Osteocyte (in vitro differentiated cells): ENCODE measurements at regions not wholly inside any gene's neighbourhood (a gene's known extent, or its start where the extent isn't known, plus 50 kb on each side); places are given as distances from the start of the nearest gene placed in this dataset.

Experiments used
- DNase-seq: peaks from one replicate; pipeline ENCODE4 v3.0.0; 2021; ENCODE audit warnings: mixed read lengths; ENCODE audit not compliant: unreplicated experiment; ENCODE audit errors: extremely low spot score
- H3K27ac Mint-ChIP-seq: one replicate; pipeline ENCODE4 v1.8.0; 2021; ENCODE audit warnings: mild to moderate bottlenecking, mixed read lengths; ENCODE audit not compliant: unreplicated experiment
- H3K27me3 Mint-ChIP-seq: one replicate; pipeline ENCODE4 v1.8.0; 2021; ENCODE audit warnings: mixed read lengths; ENCODE audit not compliant: unreplicated experiment
- H3K36me3 Mint-ChIP-seq: one replicate; pipeline ENCODE4 v1.8.0; 2021; ENCODE audit warnings: mixed read lengths; ENCODE audit not compliant: unreplicated experiment
- H3K4me1 Mint-ChIP-seq: one replicate; pipeline ENCODE4 v1.8.0; 2021; ENCODE audit warnings: mixed read lengths; ENCODE audit not compliant: unreplicated experiment
- H3K4me3 Mint-ChIP-seq: one replicate; pipeline ENCODE4 v1.8.0; 2021; ENCODE audit warnings: mild to moderate bottlenecking, moderate library complexity, mixed read lengths; ENCODE audit not compliant: unreplicated experiment
- H3K9me3 Mint-ChIP-seq: one replicate; pipeline ENCODE4 v1.8.0; 2021; ENCODE audit warnings: mixed read lengths; ENCODE audit not compliant: unreplicated experiment
- CTCF ChIP-seq: fragments of 200-600 bp; sonication (generic); IDR thresholded peaks from 2 replicates; pipeline ENCODE4 v1.5.0; 2021; ENCODE audit warnings: antibody characterized with exemption, mild to moderate bottlenecking, moderate library complexity

GRCh38 chr16:54554581-54554980, 268.0 kb upstream of the IRX3 start:
- no peak for DNase-seq
- H3K4me3 Mint-ChIP-seq = no peak overlapping the region
- H3K4me1 Mint-ChIP-seq = no peaks in the 10 kb centered on the region
- no peak for TF ChIP-seq CTCF
- H3K27ac Mint-ChIP-seq = no peak overlapping the region
- H3K36me3 Mint-ChIP-seq = no peaks in the 10 kb centered on the region
- peaks cover 5% of the 10 kb centered on the region for H3K27me3 Mint-ChIP-seq
- H3K9me3 Mint-ChIP-seq = peaks cover 8% of the 10 kb centered on the region

- Mint-ChIP-seq H3K27me3 (peaks cover 30% of the 10 kb centered on the region), H3K36me3 (no peaks in the 10 kb centered on the region), H3K4me1 (no peaks in the 10 kb centered on the region), H3K9me3 (no peaks in the 10 kb centered on the region), H3K4me3 (no peak overlapping the region), H3K27ac (no peak overlapping the region)
- no peak for DNase-seq
- TF ChIP-seq CTCF = no peak
Measured at GRCh38 chr16:54548281-54548680, 261.7 kb upstream of the IRX3 start.

GRCh38 chr16:54547052-54547451, 260.5 kb upstream of the IRX3 start:
- Mint-ChIP-seq H3K4me1 (no peaks in the 10 kb centered on the region), H3K9me3 (no peaks in the 10 kb centered on the region), H3K4me3 (no peak overlapping the region), H3K27ac (no peak overlapping the region), H3K27me3 (peaks cover 33% of the 10 kb centered on the region), H3K36me3 (no peaks in the 10 kb centered on the region)
- TF ChIP-seq CTCF = no peak
- DNase-seq = no peak

- no peak overlapping the region for H3K4me3 Mint-ChIP-seq
- no peaks in the 10 kb centered on the region for H3K9me3 Mint-ChIP-seq
- H3K27me3 Mint-ChIP-seq = peaks cover 33% of the 10 kb centered on the region
- DNase-seq = no peak
- no peaks in the 10 kb centered on the region for H3K4me1 Mint-ChIP-seq
- H3K36me3 Mint-ChIP-seq = no peaks in the 10 kb centered on the region
- no peak for TF ChIP-seq CTCF
- no peak overlapping the region for H3K27ac Mint-ChIP-seq
Measured at GRCh38 chr16:54546521-54546920, 259.9 kb upstream of the IRX3 start.

- DNase-seq = no peak
- no peaks in the 10 kb centered on the region for H3K36me3 Mint-ChIP-seq
- H3K9me3 Mint-ChIP-seq = no peaks in the 10 kb centered on the region
- peaks cover 33% of the 10 kb centered on the region for H3K27me3 Mint-ChIP-seq
- no peak for TF ChIP-seq CTCF
- no peak overlapping the region for H3K27ac Mint-ChIP-seq
- no peaks in the 10 kb centered on the region for H3K4me1 Mint-ChIP-seq
- no peak overlapping the region for H3K4me3 Mint-ChIP-seq
Measured at GRCh38 chr16:54545854-54546511, 259.4 kb upstream of the IRX3 start.
